SU-DHL-6 (cell line): ENCODE measurements at regions not wholly inside any gene's neighbourhood (a gene's known extent, or its start where the extent isn't known, plus 50 kb on each side); places are given as distances from the start of the nearest gene placed in this dataset.
A peak's percentile ranks its signal among the peaks of the same experiment; 100 is the strongest.

Experiments used
- H2AFZ ChIP-seq: fragments of 200-600 bp; sonication (generic); 2 replicates; pipeline ENCODE4 v1.6.1; 2014; ENCODE audit warnings: low read depth, mild to moderate bottlenecking, moderate library complexity, mixed read lengths, antibody characterized with exemption, low read length; ENCODE audit not compliant: severe bottlenecking
- H3F3A ChIP-seq: fragments of 200-600 bp; shearing (Covaris generic); 2 replicates; pipeline ENCODE4 v1.6.0; 2016; ENCODE audit warnings: antibody characterized with exemption, mild to moderate bottlenecking; ENCODE audit not compliant: insufficient read depth
- H3K27ac ChIP-seq: fragments of 200-600 bp; sonication (generic); 2 replicates; pipeline ENCODE4 v1.5.1; 2016; ENCODE audit warnings: low read depth, mild to moderate bottlenecking, low read length, moderate library complexity, mixed read lengths
- H3K27me3 ChIP-seq: fragments of 200-600 bp; sonication (generic), shearing (Covaris generic); 2 replicates; pipeline ENCODE4 v1.6.0; 2014; ENCODE audit warnings: mild to moderate bottlenecking, low read length
- H3K36me3 ChIP-seq: fragments of 200-600 bp; sonication (generic); 2 replicates; pipeline ENCODE4 v1.6.1; 2014; ENCODE audit warnings: mild to moderate bottlenecking, low read length, mixed read lengths
- H3K4me2 ChIP-seq: fragments of 300-600, 200-600 bp; shearing (Covaris generic), sonication (generic); 2 replicates; pipeline ENCODE4 v1.6.0; 2014; ENCODE audit warnings: low read length, low read depth, mild to moderate bottlenecking; ENCODE audit not compliant: poor library complexity, severe bottlenecking
- H3K4me3 ChIP-seq: fragments of 200-600 bp; sonication (generic); 2 replicates; pipeline ENCODE4 v1.5.1; 2014; ENCODE audit warnings: antibody characterized with exemption, low read length, mild to moderate bottlenecking, mixed read lengths; ENCODE audit not compliant: insufficient read depth, poor library complexity, severe bottlenecking
- H3K79me2 ChIP-seq: fragments of 200-600 bp; sonication (generic); 2 replicates; pipeline ENCODE4 v1.6.1; 2014; ENCODE audit warnings: mild to moderate bottlenecking, low read length, moderate library complexity; ENCODE audit not compliant: insufficient read depth
- H3K9ac ChIP-seq: fragments of 200-600 bp; sonication (generic); 2 replicates; pipeline ENCODE4 v1.7.0; 2014; ENCODE audit warnings: mild to moderate bottlenecking, low read length
- H3K9me2 ChIP-seq: fragments of 200-600 bp; sonication (generic); replicated peaks from 2 replicates; pipeline ENCODE4 v1.6.1; 2014; ENCODE audit warnings: low read length; ENCODE audit not compliant: insufficient read depth
- H3K9me3 ChIP-seq: fragments of 200-600 bp; sonication (generic); 2 replicates; pipeline ENCODE4 v1.6.1; 2014; ENCODE audit warnings: low read length, mixed read lengths; ENCODE audit not compliant: insufficient read depth
- H4K20me1 ChIP-seq: fragments of 200-600 bp; sonication (generic); 2 replicates; pipeline ENCODE4 v1.6.1; 2014; ENCODE audit warnings: low read depth, mild to moderate bottlenecking, antibody characterized with exemption, low read length, moderate library complexity, mixed read lengths
- CTCF ChIP-seq: fragments of 200-600 bp; sonication (generic); IDR thresholded peaks from one replicate; pipeline ENCODE4 v1.5.1; 2017; ENCODE audit warnings: antibody characterized with exemption, mild to moderate bottlenecking, low read length, moderate library complexity; ENCODE audit not compliant: insufficient read depth, poor library complexity, severe bottlenecking
- EZH2phosphoT487 ChIP-seq: fragments of 200-600 bp; sonication (generic), shearing (Covaris generic); conservative IDR thresholded peaks from 2 replicates; pipeline ENCODE4 v1.6.1; 2018; ENCODE audit warnings: mild to moderate bottlenecking, antibody characterized with exemption, low read length, moderate library complexity, mixed read lengths

GRCh38 chr10:3239066-3239919 is 66.7 kb upstream of the PITRM1 start:
- H3K4me2 ChIP-seq, result no peak overlapping the region
- H3K79me2 ChIP-seq, result no peaks in the 10 kb centered on the region
- no peaks in the 10 kb centered on the region for H3K9me2 ChIP-seq
- no peak overlapping the region for H3K4me3 ChIP-seq
- H3K9me3 ChIP-seq, result no peaks in the 10 kb centered on the region
- no peak overlapping the region for H3K9ac ChIP-seq
- H3F3A ChIP-seq, result no peaks in the 10 kb centered on the region
- no peak for TF ChIP-seq EZH2phosphoT487
- TF ChIP-seq CTCF, result peak; percentile 34
- H3K36me3 ChIP-seq, result no peaks in the 10 kb centered on the region
- H3K27me3 ChIP-seq, result no peaks in the 10 kb centered on the region
- H4K20me1 ChIP-seq, result no peaks in the 10 kb centered on the region
- H3K27ac ChIP-seq, result no peak overlapping the region
- H2AFZ ChIP-seq, result no peak overlapping the region

- Histone ChIP-seq H3K4me2 (no peak overlapping the region), H3K9ac (no peak overlapping the region), H3K79me2 (no peaks in the 10 kb centered on the region), H3K9me3 (no peaks in the 10 kb centered on the region), H3K27ac (no peak overlapping the region), H3K27me3 (no peaks in the 10 kb centered on the region), H3K4me3 (no peak overlapping the region), H3F3A (no peaks in the 10 kb centered on the region), H2AFZ (no peak overlapping the region), H3K36me3 (no peaks in the 10 kb centered on the region), H4K20me1 (no peaks in the 10 kb centered on the region), H3K9me2 (no peaks in the 10 kb centered on the region)
- TF ChIP-seq CTCF (no peak), EZH2phosphoT487 (no peak)
These were observed 65.7 kb upstream of the PITRM1 start for GRCh38 chr10:3238115-3238871.

GRCh38 chr10:3237530-3237929 is 64.9 kb upstream of the PITRM1 start:
- no peaks in the 10 kb centered on the region for H3K36me3 ChIP-seq
- H3K27ac ChIP-seq, result no peak overlapping the region
- no peaks in the 10 kb centered on the region for H3K79me2 ChIP-seq
- H4K20me1 ChIP-seq, result no peaks in the 10 kb centered on the region
- H3K9ac ChIP-seq, result no peak overlapping the region
- TF ChIP-seq CTCF, result no peak
- no peak for TF ChIP-seq EZH2phosphoT487
- H3K27me3 ChIP-seq, result no peaks in the 10 kb centered on the region
- H3K9me3 ChIP-seq, result no peaks in the 10 kb centered on the region
- no peak overlapping the region for H2AFZ ChIP-seq
- no peaks in the 10 kb centered on the region for H3F3A ChIP-seq
- no peak overlapping the region for H3K4me2 ChIP-seq
- H3K9me2 ChIP-seq, result no peaks in the 10 kb centered on the region
- H3K4me3 ChIP-seq, result no peak overlapping the region
